HG02870 (cell line): ENCODE measurements at regions not wholly inside any gene's neighbourhood (a gene's known extent, or its start where the extent isn't known, plus 50 kb on each side); places are given as distances from the start of the nearest gene placed in this dataset.

Experiments used
- ATAC-seq: cut with Tn5 transposase; IDR thresholded peaks from one replicate; pipeline ENCODE4 v1.9.1; 2021; ENCODE audit warnings: mild to moderate bottlenecking, moderate library complexity; ENCODE audit not compliant: unreplicated experiment

GRCh38 chr5:119789406-119790117, 160.2 kb downstream of the FAM170A start:
- no peak for ATAC-seq

DNA sequence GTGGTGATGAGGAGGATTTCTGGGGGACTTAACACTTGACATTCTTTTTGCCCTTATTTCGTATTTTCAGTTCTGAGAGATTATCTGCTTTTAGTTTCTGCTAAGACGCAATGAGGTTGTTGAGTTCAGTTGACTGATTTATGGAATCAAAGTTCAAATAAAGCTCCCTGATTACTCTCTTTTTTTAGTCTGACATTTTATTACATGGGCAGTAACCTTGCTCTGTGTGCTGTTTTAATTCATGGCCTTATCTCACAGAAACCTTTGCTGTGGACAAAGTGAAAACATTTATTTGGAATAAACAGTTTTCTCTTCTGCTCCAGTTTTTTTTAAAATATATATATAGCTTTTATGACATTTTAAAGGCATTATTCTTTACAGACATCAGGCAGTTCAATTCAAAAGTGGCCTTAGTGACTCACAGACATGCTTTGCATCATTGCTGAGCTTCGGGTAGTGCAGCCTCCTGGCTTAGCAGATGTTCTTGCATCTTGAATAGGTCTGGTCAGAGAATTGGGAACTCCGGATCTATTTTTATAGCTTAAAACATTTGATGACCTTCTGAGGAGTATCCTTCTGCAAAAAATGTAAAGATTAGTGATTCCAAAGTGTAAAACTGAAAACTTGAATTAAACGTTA, 162.9 kb downstream of the FAM170A start:
- no peak for ATAC-seq

GRCh38 chr5:119795768-119796167, 166.4 kb downstream of the FAM170A start:
- no peak for ATAC-seq

GRCh38 chr5:119801570-119801969, 172.2 kb downstream of the FAM170A start:
- ATAC-seq, result no peak

GRCh38 chr5:119808024-119808423, 178.7 kb downstream of the FAM170A start:
- no peak for ATAC-seq

GRCh38 chr5:119808474-119808873, 179.1 kb downstream of the FAM170A start:
- ATAC-seq, result no peak

DNA sequence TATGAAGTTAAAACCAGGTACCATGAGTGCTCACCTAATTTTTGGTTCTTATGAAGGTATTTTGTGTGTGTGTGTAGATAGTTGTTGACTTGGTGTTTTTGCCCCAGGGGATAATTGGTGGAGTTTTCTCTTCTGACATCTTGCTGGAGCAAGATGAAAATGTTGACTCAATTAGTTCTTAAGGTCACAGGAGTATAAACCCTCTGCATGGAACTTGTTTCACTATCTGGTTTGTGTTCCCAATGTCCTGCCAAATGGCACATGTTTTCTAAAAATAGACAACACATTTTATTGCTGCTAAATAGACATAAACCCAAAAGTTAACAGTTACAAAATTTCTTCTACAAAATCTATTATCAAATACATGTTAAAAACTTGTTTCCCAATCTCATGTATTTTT, 180.9 kb downstream of the FAM170A start:
- ATAC-seq, result no peak

GRCh38 chr5:119811458-119811857, 182.1 kb downstream of the FAM170A start:
- ATAC-seq, result no peak

DNA sequence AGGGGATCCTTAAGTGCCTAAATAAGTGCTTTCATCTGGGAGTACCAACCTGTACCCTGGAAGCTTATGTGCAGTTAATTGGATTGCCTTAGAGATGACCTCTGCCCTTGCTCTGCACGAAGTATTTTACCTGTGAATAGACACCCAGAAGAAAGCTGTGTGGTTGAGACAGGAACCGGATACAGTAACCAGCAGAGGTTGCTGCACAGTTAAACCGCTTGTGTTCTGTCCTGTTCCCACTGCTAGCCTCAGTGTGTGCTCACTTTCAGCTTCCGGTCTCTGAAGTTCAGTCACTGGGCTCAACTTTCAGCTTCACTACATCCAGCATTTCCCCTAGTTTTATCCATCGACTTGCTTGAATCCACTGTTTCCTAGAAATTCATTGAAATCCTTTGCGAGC, 185.3 kb downstream of the FAM170A start:
- no peak for ATAC-seq

DNA sequence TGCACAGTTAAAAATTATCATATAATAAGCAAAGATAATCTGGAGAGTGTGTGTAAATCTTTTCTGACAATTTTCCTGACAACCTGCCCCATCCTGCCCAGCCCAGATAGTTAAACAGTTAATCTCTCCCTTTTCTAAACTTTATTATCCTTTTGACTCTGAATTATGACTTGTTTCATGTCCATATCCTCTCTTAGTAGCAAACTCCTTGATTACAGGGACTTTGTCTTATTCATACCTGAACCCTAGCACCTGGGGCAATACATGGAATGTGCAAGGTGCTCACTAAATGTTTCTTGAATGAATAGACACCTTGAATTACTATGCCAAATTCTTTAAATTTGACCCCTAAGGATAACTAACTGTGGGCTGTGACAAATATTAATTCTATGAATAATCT, 186.7 kb downstream of the FAM170A start:
- ATAC-seq, result no peak

GRCh38 chr5:119820016-119820415, 190.7 kb downstream of the FAM170A start:
- no peak for ATAC-seq

- no peak for ATAC-seq
These were observed 191.2 kb downstream of the FAM170A start for GRCh38 chr5:119820608-119821007.

DNA sequence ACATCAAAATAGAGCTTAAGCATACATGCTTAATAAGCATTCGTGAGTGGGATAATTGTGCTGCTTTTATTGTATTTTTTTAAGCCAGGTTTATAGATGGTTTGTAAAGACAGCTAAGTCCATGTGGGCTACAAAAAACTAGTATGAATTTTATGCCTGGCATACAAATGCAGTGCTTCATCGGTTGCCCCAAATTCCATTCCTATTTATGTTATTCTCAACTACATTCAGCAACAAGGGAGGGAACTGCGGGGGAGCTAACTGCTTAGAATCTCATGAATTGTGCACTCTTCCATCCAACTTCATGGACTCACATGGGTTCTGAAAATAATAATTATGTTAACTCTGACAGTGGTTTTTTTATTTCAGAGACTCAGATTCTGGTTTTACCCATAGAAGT, 199.2 kb downstream of the FAM170A start:
- no peak for ATAC-seq

- ATAC-seq, result no peak
These were observed 200.0 kb downstream of the FAM170A start for GRCh38 chr5:119829341-119829740.

DNA sequence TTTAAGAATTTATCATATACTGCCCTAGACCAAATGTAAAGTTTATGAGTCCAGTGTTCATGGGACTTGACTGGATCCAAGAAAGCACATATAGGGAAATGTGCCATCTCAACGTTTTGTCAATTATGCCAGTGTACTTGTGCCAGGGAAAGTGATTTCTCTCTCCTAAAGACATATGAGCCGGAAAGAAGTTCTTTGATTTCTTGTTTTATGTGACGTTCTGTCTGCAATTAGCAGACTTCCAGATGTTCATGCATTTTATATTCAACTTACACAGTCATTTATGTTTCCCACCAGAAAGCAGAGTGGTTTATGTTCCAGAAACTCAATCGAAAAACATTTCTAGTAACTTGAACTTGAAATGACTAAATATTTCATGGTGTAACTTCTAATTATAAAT, 203.8 kb downstream of the FAM170A start:
- ATAC-seq, result no peak

GRCh38 chr5:119840175-119840574, 210.8 kb downstream of the FAM170A start:
- ATAC-seq, result no peak

DNA sequence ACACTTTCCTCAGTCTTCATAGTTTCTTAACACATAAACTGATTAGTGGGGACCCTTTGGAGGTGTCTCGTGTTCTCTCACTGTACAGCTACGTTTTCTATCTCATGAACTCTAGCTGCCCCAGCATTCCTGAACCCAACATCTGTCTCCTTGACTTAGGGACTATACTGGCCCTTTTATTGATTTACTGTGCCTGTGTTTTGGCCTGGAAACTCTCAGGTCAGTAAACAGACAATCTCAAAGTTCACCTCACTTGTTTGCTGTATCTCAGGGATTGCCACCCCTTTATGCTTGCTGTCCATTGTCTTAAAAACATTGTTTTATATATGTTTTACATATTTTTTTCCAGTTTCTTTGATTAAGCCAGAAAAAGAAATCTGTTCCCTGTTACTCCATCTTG, 222.8 kb downstream of the FAM170A start:
- no peak for ATAC-seq

- no peak for ATAC-seq
These were observed 231.1 kb downstream of the FAM170A start for GRCh38 chr5:119860463-119860862.

GRCh38 chr5:119862619-119863018, 233.3 kb downstream of the FAM170A start:
- no peak for ATAC-seq

DNA sequence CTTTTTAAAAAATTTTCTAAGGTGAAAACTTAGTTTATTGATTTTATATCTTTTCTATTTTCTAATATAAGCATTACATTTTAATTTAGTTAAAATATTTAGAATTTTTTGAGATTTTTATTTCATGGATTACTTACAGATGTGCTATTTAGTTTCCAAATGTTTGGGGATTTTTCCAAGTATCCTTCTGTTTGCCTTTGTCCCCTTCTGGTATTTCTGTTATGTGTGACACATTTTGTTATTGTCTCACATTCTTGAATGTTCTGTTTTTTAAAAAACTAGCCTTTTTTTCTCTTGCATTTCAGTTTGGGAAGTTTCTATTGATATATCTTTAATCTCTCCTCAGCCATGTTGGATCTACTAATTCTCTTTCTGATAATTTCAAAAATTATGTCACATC, 234.9 kb downstream of the FAM170A start:
- ATAC-seq, result no peak

DNA sequence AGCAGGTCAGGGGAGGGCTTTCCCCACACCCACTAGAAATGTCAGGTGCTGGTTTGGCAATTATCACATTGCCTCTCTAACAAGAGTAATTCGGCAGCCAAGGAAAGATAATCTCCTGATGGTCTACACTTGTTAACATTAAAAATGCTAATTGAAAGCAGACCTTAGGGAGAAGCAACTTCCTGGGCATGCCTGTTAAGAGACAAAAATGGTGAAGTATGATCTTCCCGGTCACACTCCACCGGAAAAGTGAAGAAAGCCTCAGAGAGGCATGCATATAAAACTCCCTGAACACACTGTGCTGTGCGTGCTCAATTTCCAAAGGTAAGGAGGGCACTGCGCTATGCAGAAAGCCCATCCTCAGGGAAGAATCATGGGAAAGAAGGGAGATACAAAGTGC, 244.3 kb downstream of the FAM170A start:
- ATAC-seq, result no peak

GRCh38 chr5:119876522-119876921, 247.2 kb downstream of the FAM170A start:
- ATAC-seq, result no peak

- no peak for ATAC-seq
These were observed 249.4 kb downstream of the FAM170A start for GRCh38 chr5:119878712-119879111.
